H9 (cell line): ENCODE measurements at regions not wholly inside any gene's neighbourhood (a gene's known extent, or its start where the extent isn't known, plus 50 kb on each side); places are given as distances from the start of the nearest gene placed in this dataset.

Experiments
- DNase-seq: peaks from one replicate; pipeline ENCODE4 v3.0.0-alpha.2; 2017
- H2AFZ ChIP-seq: one replicate; pipeline ENCODE4 v1.6.1; 2013; ENCODE audit warnings: mild to moderate bottlenecking, low read length, control low read depth, moderate library complexity
- H2AK5ac ChIP-seq: 2 replicates; pipeline ENCODE4 v1.6.1; 2013; ENCODE audit warnings: low read length, control low read depth, mixed read lengths; ENCODE audit not compliant: insufficient read length
- H2BK120ac ChIP-seq: one replicate; pipeline ENCODE4 v1.6.1; 2013; ENCODE audit warnings: low read depth, mild to moderate bottlenecking, low read length, control low read depth, inconsistent platforms; ENCODE audit not compliant: poor library complexity, severe bottlenecking
- H2BK12ac ChIP-seq: 2 replicates; pipeline ENCODE4 v1.6.1; 2013; ENCODE audit warnings: low read length, control low read depth, mixed read lengths, low read depth; ENCODE audit not compliant: insufficient read length
- H2BK15ac ChIP-seq: 2 replicates; pipeline ENCODE4 v1.6.1; 2013; ENCODE audit warnings: low read depth, low read length, control low read depth
- H2BK20ac ChIP-seq: one replicate; pipeline ENCODE4 v1.6.1; 2013; ENCODE audit warnings: low read depth, mild to moderate bottlenecking, low read length, control low read depth, inconsistent platforms; ENCODE audit not compliant: poor library complexity, severe bottlenecking
- H2BK5ac ChIP-seq: 2 replicates; pipeline ENCODE4 v1.6.1; 2013; ENCODE audit warnings: low read length, control low read depth, mixed read lengths; ENCODE audit not compliant: insufficient read length
- H3K14ac ChIP-seq: 2 replicates; pipeline ENCODE4 v1.6.1; 2013; ENCODE audit warnings: low read length, control low read depth; ENCODE audit not compliant: insufficient read depth
- H3K18ac ChIP-seq: 2 replicates; pipeline ENCODE4 v1.6.1; 2013; ENCODE audit warnings: low read depth, mild to moderate bottlenecking, mixed read lengths, low read length, control low read depth; ENCODE audit not compliant: insufficient read length
- H3K23ac ChIP-seq: 2 replicates; pipeline ENCODE4 v1.6.1; 2013; ENCODE audit warnings: low read length, control low read depth, mixed read lengths, low read depth; ENCODE audit not compliant: insufficient read length
- H3K23me2 ChIP-seq: 2 replicates; pipeline ENCODE4 v1.6.1; 2013; ENCODE audit warnings: low read depth, mild to moderate bottlenecking, mixed read lengths, low read length, control low read depth; ENCODE audit not compliant: insufficient read length, poor library complexity, severe bottlenecking
- H3K27ac ChIP-seq: 2 replicates; pipeline ENCODE4 v1.5.1; 2013; ENCODE audit warnings: low read length, control low read depth, mixed read lengths, low read depth; ENCODE audit not compliant: insufficient read length
- H3K27me3 ChIP-seq: 2 replicates; pipeline ENCODE4 v1.6.1; 2013; ENCODE audit warnings: low read length, control low read depth, inconsistent platforms; ENCODE audit not compliant: insufficient read depth
- H3K4ac ChIP-seq: 2 replicates; pipeline ENCODE4 v1.6.1; 2013; ENCODE audit warnings: low read depth, mild to moderate bottlenecking, control low read depth, inconsistent platforms, low read length, moderate library complexity
- H3K4me1 ChIP-seq: 2 replicates; pipeline ENCODE4 v1.6.1; 2013; ENCODE audit warnings: low read length, control low read depth, inconsistent platforms; ENCODE audit not compliant: insufficient read depth
- H3K4me2 ChIP-seq: 2 replicates; pipeline ENCODE4 v1.6.1; 2013; ENCODE audit warnings: low read length, control low read depth, mixed read lengths; ENCODE audit not compliant: insufficient read length, insufficient read depth
- H3K56ac ChIP-seq: 2 replicates; pipeline ENCODE4 v1.6.1; 2013; ENCODE audit warnings: low read depth, mild to moderate bottlenecking, mixed read lengths, low read length, control low read depth; ENCODE audit not compliant: insufficient read length
- H3K79me1 ChIP-seq: 2 replicates; pipeline ENCODE4 v1.6.1; 2013; ENCODE audit warnings: low read depth, mild to moderate bottlenecking, moderate library complexity, low read length, control low read depth, inconsistent platforms; ENCODE audit not compliant: insufficient read depth, poor library complexity, severe bottlenecking
- H3K79me2 ChIP-seq: 2 replicates; pipeline ENCODE4 v1.6.1; 2013; ENCODE audit warnings: low read length, control low read depth, inconsistent platforms; ENCODE audit not compliant: insufficient read depth
- H3K9ac ChIP-seq: 2 replicates; pipeline ENCODE4 v1.6.1; 2013; ENCODE audit warnings: low read length, control low read depth, mixed read lengths; ENCODE audit not compliant: insufficient read length; ENCODE audit errors: extremely low read depth
- H3K9me3 ChIP-seq: one replicate; pipeline ENCODE4 v1.6.1; 2013; ENCODE audit warnings: low read depth, low read length, inconsistent platforms; ENCODE audit not compliant: control insufficient read depth
- H3T11ph ChIP-seq: one replicate; pipeline ENCODE4 v1.6.1; 2013; ENCODE audit warnings: mild to moderate bottlenecking, low read length, control low read depth, inconsistent platforms
- H4K20me1 ChIP-seq: one replicate; pipeline ENCODE4 v1.6.1; 2013; ENCODE audit not compliant: control insufficient read depth, insufficient read length, insufficient read depth
- H4K5ac ChIP-seq: 2 replicates; pipeline ENCODE4 v1.6.1; 2013; ENCODE audit warnings: low read depth, mild to moderate bottlenecking, mixed read lengths, low read length, control low read depth; ENCODE audit not compliant: insufficient read length
- H4K8ac ChIP-seq: replicated peaks from 2 replicates; pipeline ENCODE4 v1.6.1; 2013; ENCODE audit warnings: low read length, control low read depth, mixed read lengths, low read depth; ENCODE audit not compliant: insufficient read length
- H4K91ac ChIP-seq: 2 replicates; pipeline ENCODE4 v1.6.1; 2013; ENCODE audit warnings: low read depth, mild to moderate bottlenecking, moderate library complexity, mixed read lengths, low read length, control low read depth; ENCODE audit not compliant: insufficient read length
- H3K27ac Mint-ChIP-seq, 3 experiments: 2 replicates in 2 of 3; 3 replicates in 1 of 3; pipeline ENCODE4 v1.8.0; 2020 to 2021; ENCODE audit warnings: mixed read lengths in 3 of 3, mild to moderate bottlenecking in 1 of 3, moderate library complexity in 1 of 3
- H3K27me3 Mint-ChIP-seq: 2 replicates; pipeline ENCODE4 v1.8.0; 2021; ENCODE audit warnings: low read depth, mild to moderate bottlenecking, moderate library complexity, mixed read lengths
- H3K36me3 Mint-ChIP-seq, 3 experiments: 2 replicates in 2 of 3; 3 replicates in 1 of 3; pipeline ENCODE4 v1.8.0; 2020 to 2021; ENCODE audit warnings: low read depth in 3 of 3, mixed read lengths in 3 of 3; ENCODE audit not compliant: insufficient read depth in 1 of 3
- H3K4me1 Mint-ChIP-seq, 2 experiments: 2 replicates each; pipeline ENCODE4 v1.8.0; 2020; ENCODE audit warnings: mixed read lengths in 2 of 2
- H3K4me3 Mint-ChIP-seq, 2 experiments: 2 replicates in 1 of 2; 3 replicates in 1 of 2; pipeline ENCODE4 v1.8.0; 2020 to 2021; ENCODE audit warnings: mild to moderate bottlenecking in 2 of 2, mixed read lengths in 2 of 2, moderate library complexity in 1 of 2
- H3K9me3 Mint-ChIP-seq, 2 experiments: 2 replicates in 1 of 2; 3 replicates in 1 of 2; pipeline ENCODE4 v1.8.0; 2020; ENCODE audit warnings: mild to moderate bottlenecking in 2 of 2, mixed read lengths in 2 of 2, moderate library complexity in 1 of 2
- CTCF ChIP-seq: fragments of 200-600 bp; sonication (generic); conservative IDR thresholded peaks from 3 replicates; pipeline ENCODE4 v1.8.0; 2021; ENCODE audit warnings: antibody characterized with exemption, mild to moderate bottlenecking

DNA sequence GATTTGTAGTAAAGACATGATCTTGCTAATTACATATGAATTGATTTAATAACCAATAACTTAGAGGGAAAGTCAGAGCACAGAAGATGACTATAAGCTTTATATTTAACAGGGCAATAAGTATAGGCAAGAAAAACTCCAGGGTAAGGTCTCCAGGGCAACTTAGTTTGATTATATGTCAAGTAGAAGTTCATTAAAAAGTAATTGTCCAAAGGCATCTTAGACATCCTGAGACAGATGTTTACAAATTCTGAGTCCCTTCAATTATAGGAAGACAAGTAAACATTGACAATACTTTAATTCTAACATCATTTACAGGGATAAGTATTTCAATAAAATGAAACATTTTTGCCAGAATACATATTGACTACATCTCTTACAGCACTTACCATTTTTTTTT, 416.0 kb downstream of the RAP2B start:
- no peak for TF ChIP-seq CTCF
- Mint-ChIP-seq H3K4me1 (peaks cover under 1 to 8% of the 10 kb centered on the region in 2 experiments; a peak in 3 of 4 replicates), H3K36me3 (peaks cover 0 to 8% (median 1%) of the 10 kb centered on the region in 3 experiments; a peak in 3 of 7 replicates), H3K27ac (no peak overlapping the region), H3K27me3 (no peaks in the 10 kb centered on the region), H3K4me3 (no peak overlapping the region), H3K9me3 (peaks cover 4% of the 10 kb centered on the region in 2 experiments; a peak in 3 of 5 replicates)
- Histone ChIP-seq H3K79me2 (no peaks in the 10 kb centered on the region), H4K8ac (no peak overlapping the region), H3K9me3 (peaks cover 7% of the 10 kb centered on the region), H2BK5ac (no peak overlapping the region), H3K56ac (no peak overlapping the region), H2BK15ac (no peak overlapping the region), H2BK20ac (no peak overlapping the region), H4K5ac (no peak overlapping the region), H4K20me1 (no peaks in the 10 kb centered on the region), H3K18ac (no peak overlapping the region), H2BK12ac (no peak overlapping the region), H3K4me1 (no peaks in the 10 kb centered on the region), H3K9ac (no peak overlapping the region), H3K14ac (no peak overlapping the region), H3K4ac (no peak overlapping the region), H2AFZ (no peak overlapping the region), H3K4me2 (no peak overlapping the region), H3K23ac (no peak overlapping the region), H2AK5ac (no peak overlapping the region), H2BK120ac (no peak overlapping the region), H3K79me1 (no peaks in the 10 kb centered on the region), H3K27ac (no peak overlapping the region), H4K91ac (no peak overlapping the region), H3T11ph (no peak overlapping the region), H3K23me2 (no peaks in the 10 kb centered on the region), H3K27me3 (no peaks in the 10 kb centered on the region)
- no peak for DNase-seq
